ENCODE measurements at regions not wholly inside any gene's neighbourhood (a gene's known extent, or its start where the extent isn't known, plus 50 kb on each side); places are given as distances from the start of the nearest gene placed in this dataset.

DNA sequence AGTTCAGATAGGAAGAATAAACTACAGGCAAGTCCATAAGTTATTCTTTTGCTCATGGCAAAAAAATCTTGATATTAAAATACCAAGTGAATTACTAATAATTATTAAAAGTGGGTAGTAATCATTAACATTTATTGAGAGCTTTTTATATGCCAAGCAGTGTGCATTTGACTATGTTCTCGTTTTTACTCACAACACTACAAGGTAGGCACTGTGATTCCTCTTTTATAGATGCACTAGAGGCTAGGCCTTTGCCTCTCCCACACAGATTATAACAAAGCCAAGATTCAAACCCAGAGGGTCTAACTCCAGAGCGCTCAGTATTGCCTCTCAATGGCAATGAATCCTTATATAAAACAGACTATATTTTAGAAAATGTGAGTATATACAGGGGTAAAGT lies 254.2 kb downstream of the NAF1 start:
- TF ChIP-seq, protein P1, sequence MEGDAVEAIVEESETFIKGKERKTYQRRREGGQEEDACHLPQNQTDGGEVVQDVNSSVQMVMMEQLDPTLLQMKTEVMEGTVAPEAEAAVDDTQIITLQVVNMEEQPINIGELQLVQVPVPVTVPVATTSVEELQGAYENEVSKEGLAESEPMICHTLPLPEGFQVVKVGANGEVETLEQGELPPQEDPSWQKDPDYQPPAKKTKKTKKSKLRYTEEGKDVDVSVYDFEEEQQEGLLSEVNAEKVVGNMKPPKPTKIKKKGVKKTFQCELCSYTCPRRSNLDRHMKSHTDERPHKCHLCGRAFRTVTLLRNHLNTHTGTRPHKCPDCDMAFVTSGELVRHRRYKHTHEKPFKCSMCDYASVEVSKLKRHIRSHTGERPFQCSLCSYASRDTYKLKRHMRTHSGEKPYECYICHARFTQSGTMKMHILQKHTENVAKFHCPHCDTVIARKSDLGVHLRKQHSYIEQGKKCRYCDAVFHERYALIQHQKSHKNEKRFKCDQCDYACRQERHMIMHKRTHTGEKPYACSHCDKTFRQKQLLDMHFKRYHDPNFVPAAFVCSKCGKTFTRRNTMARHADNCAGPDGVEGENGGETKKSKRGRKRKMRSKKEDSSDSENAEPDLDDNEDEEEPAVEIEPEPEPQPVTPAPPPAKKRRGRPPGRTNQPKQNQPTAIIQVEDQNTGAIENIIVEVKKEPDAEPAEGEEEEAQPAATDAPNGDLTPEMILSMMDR (conservative IDR thresholded peaks at IDR 0.05; ENCODE audit: low read depth, low read length): no peak
- TF ChIP-seq EZH2 (IDR thresholded peaks at IDR 0.05; ENCODE audit: low read length, unreplicated experiment): no peak
- no peak for TF ChIP-seq EZH2phosphoT487 (IDR thresholded peaks at IDR 0.05; ENCODE audit: borderline replicate concordance, low read length)

Data from PC-3 (cell line).